ENCODE measurements at regions not wholly inside any gene's neighbourhood (a gene's known extent, or its start where the extent isn't known, plus 50 kb on each side); places are given as distances from the start of the nearest gene placed in this dataset.
"Not testable (repeated sequence)": the region's sequence is repeated elsewhere in the genome, so short reads cannot be mapped to it uniquely, and the experiment has no call there.

DNA sequence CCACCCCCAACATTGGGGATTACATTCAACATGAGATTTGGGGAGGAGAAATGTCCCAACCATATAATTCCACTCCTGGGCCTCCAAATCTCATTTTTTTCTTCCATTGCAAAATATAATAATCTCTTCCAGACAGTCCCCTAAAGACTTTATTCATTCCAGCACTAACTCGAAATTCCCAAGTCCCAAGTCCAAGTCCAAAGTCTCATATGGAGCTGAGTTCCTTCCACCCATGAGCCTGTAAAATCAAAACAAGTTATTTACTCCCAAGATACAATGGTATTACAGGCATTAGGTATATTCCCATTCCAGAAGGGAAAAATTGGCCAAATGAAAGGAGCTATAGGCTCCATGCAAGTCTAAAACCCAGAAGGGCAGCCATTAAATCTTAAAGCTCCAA, 56.7 kb downstream of the P2RY1 start:
- no peak for DNase-seq (ENCODE audit: low read depth, low spot score)

DNA sequence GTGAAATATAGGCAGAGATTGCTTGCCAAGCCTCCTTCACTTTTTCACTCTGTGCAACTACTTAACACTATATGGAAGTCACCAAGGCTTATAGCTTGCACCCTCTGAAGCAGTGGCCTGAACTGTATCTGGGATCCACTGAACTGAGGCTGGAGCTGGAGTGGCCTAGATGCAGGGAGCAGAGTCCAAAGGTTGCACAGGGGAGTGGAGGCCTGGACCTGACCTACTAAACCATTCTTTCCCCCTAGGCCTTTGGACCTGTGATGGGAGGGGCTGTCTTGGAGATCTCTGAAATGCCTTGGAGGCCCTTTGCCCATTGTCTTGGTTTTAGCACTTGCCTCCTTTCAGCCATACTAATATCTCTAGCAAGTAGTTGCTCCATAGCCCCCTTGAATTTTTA, 57.5 kb downstream of the P2RY1 start:
- DNase-seq (ENCODE audit: low read depth, low spot score) = no peak

- no peak for DNase-seq (ENCODE audit: low read depth, low spot score)
Measured at GRCh38 chr3:152893647-152894046, 58.7 kb downstream of the P2RY1 start.

GRCh38 chr3:152899306-152899705, 64.4 kb downstream of the P2RY1 start:
- DNase-seq (ENCODE audit: low read depth, low spot score) = no peak

DNA sequence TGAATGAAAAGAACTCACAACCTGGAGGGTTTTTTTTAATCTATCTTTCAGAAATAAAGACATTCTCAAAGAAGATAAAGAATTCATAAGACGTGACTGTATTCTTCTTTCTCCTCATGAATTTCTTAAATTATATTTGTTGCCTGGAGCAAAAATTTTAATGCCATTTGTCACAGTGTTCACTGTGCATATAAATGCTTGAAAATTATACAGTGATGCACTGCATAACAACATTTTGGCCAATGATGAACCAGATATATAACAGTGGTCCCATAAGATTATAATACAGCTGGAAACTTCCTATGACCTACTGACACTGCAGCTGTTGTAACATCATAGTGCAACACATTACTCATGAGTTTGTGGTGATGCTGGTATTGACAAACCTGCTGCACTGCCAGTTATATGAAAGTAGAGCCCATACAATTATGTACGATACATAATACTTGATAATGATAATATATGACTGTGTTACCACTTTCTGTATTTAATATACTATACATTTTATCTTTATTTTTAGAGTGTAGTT, 67.3 kb downstream of the P2RY1 start:
- DNase-seq (ENCODE audit: low read depth, low spot score) = no peak

DNA sequence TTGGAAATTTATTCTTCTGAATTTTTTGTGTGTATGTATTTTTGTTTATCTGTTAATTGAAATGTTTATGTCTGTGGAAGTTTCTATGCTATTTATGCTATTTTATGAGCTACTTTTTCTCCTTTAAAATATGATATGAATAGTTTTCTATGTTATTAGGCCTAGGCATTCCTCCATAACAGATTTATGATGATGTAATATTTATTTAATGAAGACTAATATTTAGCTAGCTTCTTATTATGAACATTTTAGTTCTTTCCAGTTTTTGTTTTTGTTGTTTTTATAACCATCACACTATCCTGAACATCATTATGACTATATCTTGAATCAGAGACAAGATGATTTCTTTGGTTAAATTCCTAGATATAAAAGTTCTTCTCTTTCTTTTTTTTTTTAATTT, 70.7 kb downstream of the P2RY1 start:
- no peak for DNase-seq (ENCODE audit: low read depth, low spot score)

GRCh38 chr3:152909180-152909883, 74.4 kb downstream of the P2RY1 start:
- DNase-seq (ENCODE audit: low read depth, low spot score) = no peak

DNA sequence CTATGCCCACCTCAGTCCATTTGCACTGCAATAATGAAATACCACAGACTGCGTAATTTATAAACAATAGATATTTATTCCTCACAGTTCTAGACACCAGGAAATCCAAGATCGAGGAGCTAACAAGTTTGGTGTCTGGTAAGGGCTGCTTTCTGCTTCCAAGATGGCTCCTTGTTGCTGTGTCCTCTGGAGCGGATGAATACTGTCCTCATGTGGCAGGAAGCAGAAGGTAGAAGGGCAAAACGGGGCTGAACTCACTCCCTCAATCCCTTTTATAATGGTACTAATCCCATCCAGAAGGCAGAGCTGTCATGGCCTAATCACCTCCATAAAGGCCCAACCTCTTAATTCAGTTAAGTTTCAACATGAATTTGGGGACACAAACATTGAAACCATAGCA, 75.3 kb downstream of the P2RY1 start:
- no peak for DNase-seq (ENCODE audit: low read depth, low spot score)

GRCh38 chr3:152910966-152911365, 76.0 kb downstream of the P2RY1 start:
- no peak for DNase-seq (ENCODE audit: low read depth, low spot score)

GRCh38 chr3:152914743-152915142, 79.8 kb downstream of the P2RY1 start:
- DNase-seq (ENCODE audit: low read depth, low spot score) = not testable (repeated sequence)

DNA sequence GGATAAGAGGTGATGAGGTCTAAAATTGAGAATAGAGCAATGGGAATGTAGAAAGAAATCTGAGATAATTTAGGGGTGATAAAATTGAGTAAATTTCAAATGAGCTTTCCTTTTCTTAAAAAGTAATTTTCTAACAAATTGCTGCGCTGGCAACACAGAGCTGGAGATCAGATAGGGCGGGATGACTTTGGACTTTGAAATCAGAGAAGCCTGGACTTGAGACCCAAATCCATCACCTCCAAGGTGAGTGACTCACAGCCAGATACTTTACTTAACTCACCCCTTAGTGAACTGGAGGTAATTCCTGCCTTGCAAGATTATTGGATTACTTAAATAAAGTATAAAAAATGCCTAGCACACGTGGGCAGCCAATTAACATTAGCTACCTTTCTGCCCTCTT, 80.8 kb downstream of the P2RY1 start:
- DNase-seq (ENCODE audit: low read depth, low spot score) = no peak

GRCh38 chr3:152916753-152917279, 81.9 kb downstream of the P2RY1 start:
- no peak for DNase-seq (ENCODE audit: low read depth, low spot score)

DNA sequence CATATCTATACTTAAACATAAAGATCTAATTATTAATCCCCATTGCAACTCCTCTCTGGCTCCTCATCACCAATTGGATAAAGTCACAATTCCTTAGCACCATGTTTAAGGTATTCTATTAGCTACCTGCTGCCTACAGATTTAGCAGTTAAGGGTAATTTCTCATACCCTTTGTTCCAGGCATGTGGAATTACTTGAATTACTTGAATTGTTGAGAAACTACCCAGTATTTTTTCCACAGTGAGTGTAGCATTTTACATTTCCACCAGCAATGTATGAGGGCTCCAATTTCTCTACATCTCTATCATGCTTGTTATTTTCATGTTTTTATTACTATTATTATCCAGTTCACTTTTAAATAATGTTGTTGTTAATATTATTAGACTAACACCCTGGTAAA, 86.4 kb downstream of the P2RY1 start:
- no peak for DNase-seq (ENCODE audit: low read depth, low spot score)

GRCh38 chr3:152922554-152922953, 87.6 kb downstream of the P2RY1 start:
- DNase-seq (ENCODE audit: low read depth, low spot score) = no peak

GRCh38 chr3:152927131-152927530, 92.2 kb downstream of the P2RY1 start:
- no peak for DNase-seq (ENCODE audit: low read depth, low spot score)

DNA sequence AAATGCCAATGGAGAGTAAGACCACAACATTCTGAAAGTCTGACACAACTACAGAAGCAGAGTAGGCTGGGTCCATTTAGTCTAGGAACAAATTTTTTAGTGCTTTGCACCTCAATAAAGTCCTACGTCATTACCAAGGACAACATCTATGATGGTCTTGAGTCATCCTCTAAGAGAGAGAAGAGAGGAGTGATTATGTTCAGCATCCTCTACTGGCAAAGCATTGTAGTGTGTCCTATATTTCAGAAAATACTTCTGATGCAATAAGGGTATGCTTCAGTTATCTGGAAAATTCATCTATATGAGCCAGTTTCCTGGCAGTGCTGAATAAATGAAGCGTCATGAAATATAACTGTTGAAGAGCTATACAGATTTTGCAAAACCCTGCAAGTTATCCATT, 95.6 kb downstream of the P2RY1 start:
- no peak for DNase-seq (ENCODE audit: low read depth, low spot score)

GRCh38 chr3:152937234-152937633, 102.3 kb downstream of the P2RY1 start:
- DNase-seq (ENCODE audit: low read depth, low spot score) = no peak

GRCh38 chr3:152938974-152939636, 104.2 kb downstream of the P2RY1 start:
- DNase-seq (ENCODE audit: low read depth, low spot score) = no peak

DNA sequence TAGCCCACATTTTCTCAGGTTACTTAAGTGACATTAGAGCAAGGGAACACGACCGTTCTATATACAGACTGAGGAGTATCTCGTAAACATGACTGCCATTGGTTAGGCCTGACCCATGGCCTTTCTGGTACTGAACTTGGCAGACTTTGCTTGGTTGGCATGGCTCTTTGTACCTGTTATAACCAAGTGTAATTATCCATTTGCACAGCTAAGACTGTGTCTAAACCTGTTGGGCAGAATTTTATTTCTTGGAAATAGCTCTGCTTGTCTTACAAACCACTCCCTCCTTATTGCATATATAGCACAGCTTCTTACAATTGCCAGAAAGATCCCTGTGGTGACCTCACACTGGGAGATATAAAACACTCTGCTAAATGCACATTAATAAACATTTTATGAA, 106.9 kb downstream of the P2RY1 start:
- DNase-seq (ENCODE audit: low read depth, low spot score) = no peak

DNA sequence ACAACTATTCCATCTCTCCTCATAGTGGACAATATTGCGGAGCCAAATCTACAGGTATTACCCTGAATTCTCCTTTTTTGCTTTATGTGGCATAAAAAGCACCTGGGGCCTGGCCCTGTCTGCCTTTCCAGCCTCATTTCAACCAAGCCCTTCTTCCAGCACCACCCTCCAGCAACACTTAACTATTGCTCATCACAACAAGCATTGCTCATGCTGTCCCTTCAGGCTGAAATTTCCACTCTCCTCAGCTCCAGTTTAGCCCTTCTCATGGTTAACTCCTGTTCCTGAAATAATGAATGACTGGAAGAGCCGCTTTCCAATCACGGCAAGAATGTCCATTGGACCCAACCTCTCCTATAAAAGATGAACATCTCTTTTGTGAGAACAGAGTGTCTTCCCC, 107.4 kb downstream of the P2RY1 start:
- no peak for DNase-seq (ENCODE audit: low read depth, low spot score)

GRCh38 chr3:152943645-152944044, 108.7 kb downstream of the P2RY1 start:
- DNase-seq (ENCODE audit: low read depth, low spot score) = no peak

DNA sequence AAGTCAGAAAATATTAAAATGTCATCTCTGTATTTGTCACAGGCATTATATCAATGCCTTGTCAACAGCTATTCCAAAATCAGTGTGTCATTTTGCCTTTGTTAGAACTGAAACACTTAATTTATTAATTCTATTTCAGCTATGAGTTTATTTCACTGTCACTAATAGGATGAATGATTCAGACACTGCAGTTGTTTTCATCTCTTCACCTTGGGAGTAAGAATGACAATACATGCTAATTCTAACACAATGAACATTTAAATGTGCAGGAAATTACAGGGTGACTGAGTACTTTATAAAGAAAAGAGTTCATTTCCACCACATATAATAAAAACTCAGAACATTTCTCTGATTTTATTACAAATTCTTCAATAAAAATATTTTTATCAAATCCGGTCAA, 109.7 kb downstream of the P2RY1 start:
- no peak for DNase-seq (ENCODE audit: low read depth, low spot score)

- DNase-seq (ENCODE audit: low read depth, low spot score) = no peak
Measured at GRCh38 chr3:152945556-152945955, 110.6 kb downstream of the P2RY1 start.

Data from brain pericyte (primary cell).